ENCODE measurements at regions not wholly inside any gene's neighbourhood (a gene's known extent, or its start where the extent isn't known, plus 50 kb on each side); places are given as distances from the start of the nearest gene placed in this dataset.
A peak's percentile ranks its signal among the peaks of the same experiment; 100 is the strongest.

DNA sequence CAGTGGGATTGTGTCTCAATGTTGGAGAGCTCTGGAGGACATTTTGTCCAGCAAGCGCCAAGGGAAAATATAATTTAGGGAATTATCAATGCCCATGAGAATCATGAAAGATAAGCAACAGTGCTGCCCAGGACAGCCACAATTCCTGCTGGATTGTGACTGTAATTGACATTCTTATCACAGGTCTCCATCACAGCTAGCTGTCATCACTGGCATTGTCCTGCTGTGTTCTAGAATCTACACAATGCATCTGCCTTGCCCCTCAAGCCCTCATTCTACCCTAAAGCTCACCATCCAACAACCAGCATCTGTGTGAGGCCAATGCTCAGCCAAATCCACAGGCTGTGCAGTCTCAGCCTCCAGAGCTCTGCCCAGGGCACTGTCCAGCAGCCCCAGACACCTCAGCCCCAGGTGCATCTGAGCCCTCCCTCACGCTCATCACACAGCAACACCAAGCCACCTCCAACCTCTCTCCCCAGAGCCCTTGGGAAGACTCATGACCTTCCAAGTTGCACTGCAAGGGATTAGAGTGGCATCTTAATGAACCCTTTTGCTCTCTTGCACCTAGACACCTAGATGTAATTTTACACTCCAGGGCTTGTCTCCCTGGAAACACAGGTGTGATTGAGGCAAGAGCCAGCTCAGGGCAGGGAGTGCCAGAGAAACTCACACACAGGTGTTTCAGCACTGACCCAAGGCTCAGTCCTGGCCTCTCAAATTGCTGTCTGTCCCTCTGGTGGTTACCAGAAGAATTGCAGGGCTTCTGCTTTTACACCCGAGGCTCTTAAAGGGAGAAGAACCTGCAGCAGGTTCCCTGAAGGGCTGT lies 85.2 kb upstream of the PHACTR3 start:
- intact Hi-C loops (cut with micrococcal nuclease; ENCODE audit: unreplicated experiment): no loop called here
- H3K4me3 ChIP-seq (ENCODE audit: low read depth, low read length, poor library complexity, severe bottlenecking): no peak overlapping the region
- ChIA-PET POLR2A (interaction anchor here (0.6 kb wide), 1 partner anchor 286 kb away, joined by 3 read pairs; no protein-coding TSS in a partner anchor), CTCF (ENCODE audit: unreplicated experiment) (no interaction called here)
- H3K4me1 ChIP-seq (ENCODE audit: insufficient read depth, low read length, poor library complexity, severe bottlenecking): no peaks in the 10 kb centered on the region
- no peak for TF ChIP-seq EZH2phosphoT487 (IDR thresholded peaks at IDR 0.05; ENCODE audit: borderline replicate concordance, low read depth, low read length)
- TF ChIP-seq, protein P1, sequence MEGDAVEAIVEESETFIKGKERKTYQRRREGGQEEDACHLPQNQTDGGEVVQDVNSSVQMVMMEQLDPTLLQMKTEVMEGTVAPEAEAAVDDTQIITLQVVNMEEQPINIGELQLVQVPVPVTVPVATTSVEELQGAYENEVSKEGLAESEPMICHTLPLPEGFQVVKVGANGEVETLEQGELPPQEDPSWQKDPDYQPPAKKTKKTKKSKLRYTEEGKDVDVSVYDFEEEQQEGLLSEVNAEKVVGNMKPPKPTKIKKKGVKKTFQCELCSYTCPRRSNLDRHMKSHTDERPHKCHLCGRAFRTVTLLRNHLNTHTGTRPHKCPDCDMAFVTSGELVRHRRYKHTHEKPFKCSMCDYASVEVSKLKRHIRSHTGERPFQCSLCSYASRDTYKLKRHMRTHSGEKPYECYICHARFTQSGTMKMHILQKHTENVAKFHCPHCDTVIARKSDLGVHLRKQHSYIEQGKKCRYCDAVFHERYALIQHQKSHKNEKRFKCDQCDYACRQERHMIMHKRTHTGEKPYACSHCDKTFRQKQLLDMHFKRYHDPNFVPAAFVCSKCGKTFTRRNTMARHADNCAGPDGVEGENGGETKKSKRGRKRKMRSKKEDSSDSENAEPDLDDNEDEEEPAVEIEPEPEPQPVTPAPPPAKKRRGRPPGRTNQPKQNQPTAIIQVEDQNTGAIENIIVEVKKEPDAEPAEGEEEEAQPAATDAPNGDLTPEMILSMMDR (conservative IDR thresholded peaks at IDR 0.05; ENCODE audit: low read length): peak; percentile 81
- H3K27ac ChIP-seq (ENCODE audit: low read depth, low read length, poor library complexity, severe bottlenecking): no peak overlapping the region
- no peaks in the 10 kb centered on the region for H4K20me1 ChIP-seq (ENCODE audit: insufficient read depth, low read length)
- no peak overlapping the region for H3K4me2 ChIP-seq (ENCODE audit: low read length)
- no peaks in the 10 kb centered on the region for H3K9me3 ChIP-seq (ENCODE audit: low read length)
- DNase-seq (ENCODE audit: low spot score): peak; percentile 58
- H3K36me3 ChIP-seq (ENCODE audit: insufficient read depth, low read length): no peaks in the 10 kb centered on the region
- BruUV-seq (replicated peaks): no TSS peak
- no peaks in the 10 kb centered on the region for H3K9me2 ChIP-seq (ENCODE audit: insufficient read depth, low read length)
- H2AFZ ChIP-seq (ENCODE audit: low read length): no peak overlapping the region
- no peaks in the 10 kb centered on the region for H3K79me2 ChIP-seq (ENCODE audit: insufficient read depth, low read depth, low read length)

DNA sequence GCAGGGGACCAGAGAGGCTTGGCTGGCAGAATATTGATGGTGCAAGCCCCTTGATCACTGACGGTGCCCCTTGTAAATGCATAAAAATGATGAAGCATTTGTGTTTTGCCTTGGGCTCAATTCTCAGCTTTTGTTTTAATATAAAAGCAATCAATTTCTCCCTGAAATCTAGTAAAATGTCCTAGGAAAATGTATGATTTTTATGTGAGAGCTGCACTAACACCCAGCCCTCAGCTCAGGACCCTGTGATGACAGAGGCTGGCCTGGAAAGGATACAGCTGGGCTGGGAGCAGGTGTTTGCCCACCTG lies 84.7 kb upstream of the PHACTR3 start:
- no peaks in the 10 kb centered on the region for H3K9me3 ChIP-seq (ENCODE audit: low read length)
- H3K79me2 ChIP-seq (ENCODE audit: insufficient read depth, low read depth, low read length): no peaks in the 10 kb centered on the region
- ChIA-PET POLR2A (no interaction called here), CTCF (ENCODE audit: unreplicated experiment) (no interaction called here)
- TF ChIP-seq, protein P1 (conservative IDR thresholded peaks at IDR 0.05; ENCODE audit: low read length): peak; percentile 28; the same call in 1 of the 2 replicates
- TF ChIP-seq EZH2phosphoT487 (IDR thresholded peaks at IDR 0.05; ENCODE audit: borderline replicate concordance, low read depth, low read length): no peak
- no peak overlapping the region for H3K4me3 ChIP-seq (ENCODE audit: low read depth, low read length, poor library complexity, severe bottlenecking)
- H3K27ac ChIP-seq (ENCODE audit: low read depth, low read length, poor library complexity, severe bottlenecking): no peak overlapping the region
- no peak overlapping the region for H3K4me2 ChIP-seq (ENCODE audit: low read length)
- no peak for DNase-seq (ENCODE audit: low spot score)
- no peaks in the 10 kb centered on the region for H3K9me2 ChIP-seq (ENCODE audit: insufficient read depth, low read length)
- BruUV-seq (replicated peaks): no TSS peak
- H2AFZ ChIP-seq (ENCODE audit: low read length): no peak overlapping the region
- H3K4me1 ChIP-seq (ENCODE audit: insufficient read depth, low read length, poor library complexity, severe bottlenecking): no peaks in the 10 kb centered on the region
- H4K20me1 ChIP-seq (ENCODE audit: insufficient read depth, low read length): no peaks in the 10 kb centered on the region
- no peaks in the 10 kb centered on the region for H3K36me3 ChIP-seq (ENCODE audit: insufficient read depth, low read length)
- intact Hi-C loops (cut with micrococcal nuclease; ENCODE audit: unreplicated experiment): no loop called here

DNA sequence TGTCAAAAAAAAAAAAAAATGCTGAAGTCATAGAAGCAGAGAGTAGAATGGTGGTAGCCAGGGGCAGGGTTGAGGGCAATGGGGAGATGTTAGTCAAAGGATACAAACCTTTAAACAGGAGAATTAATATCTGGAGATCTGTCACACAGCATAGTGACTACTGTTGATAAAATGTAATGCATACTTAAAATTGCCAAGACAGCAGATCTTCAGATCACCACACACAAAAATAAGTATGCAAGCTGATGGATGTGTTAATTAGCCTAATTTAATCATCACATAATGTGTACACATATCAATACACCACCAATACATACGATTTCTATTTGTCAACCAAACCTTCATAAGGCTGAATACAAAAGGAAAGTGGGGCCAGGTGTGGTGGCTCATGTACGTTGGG lies 83.5 kb upstream of the PHACTR3 start:
- H3K4me3 ChIP-seq (ENCODE audit: low read depth, low read length, poor library complexity, severe bottlenecking): no peak overlapping the region
- intact Hi-C loops (cut with micrococcal nuclease; ENCODE audit: unreplicated experiment): no loop called here
- ChIA-PET CTCF (ENCODE audit: unreplicated experiment) (no interaction called here), POLR2A (no interaction called here)
- no peaks in the 10 kb centered on the region for H3K4me1 ChIP-seq (ENCODE audit: insufficient read depth, low read length, poor library complexity, severe bottlenecking)
- TF ChIP-seq, protein P1 (conservative IDR thresholded peaks at IDR 0.05; ENCODE audit: low read length): no peak
- TF ChIP-seq EZH2phosphoT487 (IDR thresholded peaks at IDR 0.05; ENCODE audit: borderline replicate concordance, low read depth, low read length): no peak
- no peaks in the 10 kb centered on the region for H3K36me3 ChIP-seq (ENCODE audit: insufficient read depth, low read length)
- H3K27ac ChIP-seq (ENCODE audit: low read depth, low read length, poor library complexity, severe bottlenecking): no peak overlapping the region
- BruUV-seq (replicated peaks): no TSS peak
- DNase-seq (ENCODE audit: low spot score): no peak
- no peaks in the 10 kb centered on the region for H3K9me2 ChIP-seq (ENCODE audit: insufficient read depth, low read length)
- no peak overlapping the region for H2AFZ ChIP-seq (ENCODE audit: low read length)
- H3K79me2 ChIP-seq (ENCODE audit: insufficient read depth, low read depth, low read length): no peaks in the 10 kb centered on the region
- H4K20me1 ChIP-seq (ENCODE audit: insufficient read depth, low read length): no peaks in the 10 kb centered on the region
- H3K4me2 ChIP-seq (ENCODE audit: low read length): no peak overlapping the region
- no peaks in the 10 kb centered on the region for H3K9me3 ChIP-seq (ENCODE audit: low read length)

All from OCI-LY7 (cell line).